Neural progenitor cell (in vitro differentiated cells): ENCODE measurements at regions not wholly inside any gene's neighbourhood (a gene's known extent, or its start where the extent isn't known, plus 50 kb on each side); places are given as distances from the start of the nearest gene placed in this dataset.

ENCODE experiments used
- DNase-seq: peaks from one replicate; pipeline ENCODE4 v3.0.0-alpha.2; 2016; ENCODE audit warnings: low spot score
- H2AFZ ChIP-seq: fragments of 200-600 bp; sonication (generic); replicated peaks from 2 replicates; pipeline ENCODE4 v1.6.1; 2016; ENCODE audit warnings: antibody characterized with exemption
- H3F3A ChIP-seq: fragments of 200-600 bp; sonication (generic); 2 replicates; pipeline ENCODE4 v1.6.1; 2016; ENCODE audit warnings: antibody characterized with exemption, low read depth
- H3K27ac ChIP-seq: fragments of 200-600 bp; sonication (generic); 2 replicates; pipeline ENCODE4 v1.5.1; 2016; ENCODE audit warnings: mild to moderate bottlenecking
- H3K27me3 ChIP-seq: fragments of 200-600 bp; sonication (generic); 2 replicates; pipeline ENCODE4 v1.6.1; 2016; ENCODE audit warnings: mild to moderate bottlenecking, moderate library complexity
- H3K36me3 ChIP-seq: fragments of 200-600 bp; sonication (generic); 2 replicates; pipeline ENCODE4 v1.5.1; 2016
- H3K4me1 ChIP-seq: fragments of 200-600 bp; sonication (generic); 2 replicates; pipeline ENCODE4 v1.6.1; 2016; ENCODE audit warnings: mixed run types
- H3K4me2 ChIP-seq: fragments of 200-600 bp; sonication (generic); 2 replicates; pipeline ENCODE4 v1.6.1; 2016
- H3K4me3 ChIP-seq: fragments of 200-600 bp; sonication (generic); 2 replicates; pipeline ENCODE4 v1.5.1; 2016
- H3K79me2 ChIP-seq: fragments of 200-600 bp; sonication (generic); 2 replicates; pipeline ENCODE4 v1.6.1; 2016; ENCODE audit warnings: low read depth
- H3K9ac ChIP-seq: fragments of 200-600 bp; sonication (generic); 2 replicates; pipeline ENCODE4 v1.6.1; 2016
- H3K9me3 ChIP-seq: fragments of 200-600 bp; sonication (generic); 2 replicates; pipeline ENCODE4 v1.5.1; 2016; ENCODE audit warnings: low read depth
- H4K20me1 ChIP-seq: fragments of 200-600 bp; sonication (generic); 2 replicates; pipeline ENCODE4 v1.6.1; 2016; ENCODE audit warnings: low read depth
- H3K27ac Mint-ChIP-seq: 3 replicates; pipeline ENCODE4 v1.8.0; 2021; ENCODE audit warnings: mixed read lengths
- H3K27me3 Mint-ChIP-seq: 2 replicates; pipeline ENCODE4 v1.8.0; 2022; ENCODE audit warnings: low read depth, mild to moderate bottlenecking, inconsistent platforms, moderate library complexity, mixed read lengths; ENCODE audit not compliant: insufficient read depth
- H3K36me3 Mint-ChIP-seq: 3 replicates; pipeline ENCODE4 v1.8.0; 2021; ENCODE audit warnings: mixed read lengths
- H3K4me1 Mint-ChIP-seq: 3 replicates; pipeline ENCODE4 v1.8.0; 2021; ENCODE audit warnings: mixed read lengths
- H3K4me3 Mint-ChIP-seq: 3 replicates; pipeline ENCODE4 v1.8.0; 2021; ENCODE audit warnings: mild to moderate bottlenecking, moderate library complexity, mixed read lengths
- H3K9me3 Mint-ChIP-seq: 3 replicates; pipeline ENCODE4 v1.8.0; 2020; ENCODE audit warnings: mixed read lengths
- EZH2 ChIP-seq: fragments of 200-600 bp; sonication (generic); IDR thresholded peaks from 2 replicates; pipeline ENCODE4 v1.6.1; 2017; ENCODE audit warnings: antibody characterized with exemption, mild to moderate bottlenecking, moderate library complexity
- EZH2phosphoT487 ChIP-seq: fragments of 200-600 bp; sonication (generic); IDR thresholded peaks from 2 replicates; pipeline ENCODE4 v1.6.1; 2017; ENCODE audit warnings: antibody characterized with exemption
- TF ChIP-seq, protein P1 (sequence below): fragments of 200-600 bp; sonication (generic); IDR thresholded peaks from 2 replicates; pipeline ENCODE4 v1.5.1; 2017; ENCODE audit warnings: antibody characterized with exemption, mild to moderate bottlenecking

DNA sequence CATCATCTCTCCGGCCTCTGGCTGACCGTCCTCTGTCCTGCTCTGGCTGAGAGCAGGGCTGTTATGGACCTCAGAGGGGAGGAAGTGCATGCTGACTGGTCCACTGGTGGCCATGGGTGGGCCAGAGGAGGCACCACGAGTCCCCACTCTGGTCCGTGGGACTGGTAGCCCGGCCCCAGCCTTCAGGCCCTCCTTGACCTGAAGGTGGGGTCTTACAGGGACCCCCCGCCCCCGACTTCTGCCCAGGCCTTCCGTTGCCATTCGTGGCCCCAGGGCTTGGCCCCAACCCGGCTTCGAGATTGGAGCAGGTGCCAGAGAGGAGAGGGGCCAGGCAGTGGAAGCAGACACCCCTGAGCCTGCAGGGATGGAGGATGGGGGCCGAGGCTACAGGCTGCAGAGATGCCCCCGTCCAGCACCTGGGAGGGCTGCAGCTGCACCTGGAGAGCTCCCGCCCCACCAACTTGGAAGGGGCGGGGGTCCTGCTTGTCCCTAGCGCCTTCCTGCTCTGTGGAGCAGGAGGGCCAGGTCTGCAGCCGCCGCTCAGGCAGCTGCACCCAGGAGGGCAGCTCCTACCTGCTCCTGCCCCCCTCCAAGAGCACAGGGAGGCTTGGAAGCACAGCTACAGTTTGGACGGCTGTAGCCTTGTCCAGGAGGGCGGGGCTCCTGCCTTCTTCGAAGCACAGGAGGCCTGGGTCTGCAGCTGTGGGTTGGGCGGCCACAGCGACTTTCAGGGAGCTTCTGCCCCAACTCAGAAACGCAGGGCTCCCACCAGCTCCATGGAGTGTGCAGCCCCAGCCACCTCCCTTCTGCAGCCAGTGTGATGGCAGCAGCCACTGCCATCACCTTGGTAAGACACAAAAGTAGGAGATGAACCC lies 142.5 kb downstream of the KLF13 start:
- Histone ChIP-seq H3K36me3 (no peaks in the 10 kb centered on the region), H3K4me3 (no peak overlapping the region), H3F3A (no peaks in the 10 kb centered on the region), H3K27me3 (no peaks in the 10 kb centered on the region), H3K9ac (no peak overlapping the region), H2AFZ (no peak overlapping the region), H3K4me2 (no peak overlapping the region), H3K27ac (no peak overlapping the region), H3K4me1 (no peaks in the 10 kb centered on the region), H3K79me2 (no peaks in the 10 kb centered on the region), H4K20me1 (no peaks in the 10 kb centered on the region), H3K9me3 (no peaks in the 10 kb centered on the region)
- no peaks in the 10 kb centered on the region for H3K9me3 Mint-ChIP-seq
- H3K27ac Mint-ChIP-seq: no peak overlapping the region
- H3K4me3 Mint-ChIP-seq: no peak overlapping the region
- TF ChIP-seq EZH2phosphoT487: no peak
- TF ChIP-seq EZH2: no peak
- TF ChIP-seq, protein P1, sequence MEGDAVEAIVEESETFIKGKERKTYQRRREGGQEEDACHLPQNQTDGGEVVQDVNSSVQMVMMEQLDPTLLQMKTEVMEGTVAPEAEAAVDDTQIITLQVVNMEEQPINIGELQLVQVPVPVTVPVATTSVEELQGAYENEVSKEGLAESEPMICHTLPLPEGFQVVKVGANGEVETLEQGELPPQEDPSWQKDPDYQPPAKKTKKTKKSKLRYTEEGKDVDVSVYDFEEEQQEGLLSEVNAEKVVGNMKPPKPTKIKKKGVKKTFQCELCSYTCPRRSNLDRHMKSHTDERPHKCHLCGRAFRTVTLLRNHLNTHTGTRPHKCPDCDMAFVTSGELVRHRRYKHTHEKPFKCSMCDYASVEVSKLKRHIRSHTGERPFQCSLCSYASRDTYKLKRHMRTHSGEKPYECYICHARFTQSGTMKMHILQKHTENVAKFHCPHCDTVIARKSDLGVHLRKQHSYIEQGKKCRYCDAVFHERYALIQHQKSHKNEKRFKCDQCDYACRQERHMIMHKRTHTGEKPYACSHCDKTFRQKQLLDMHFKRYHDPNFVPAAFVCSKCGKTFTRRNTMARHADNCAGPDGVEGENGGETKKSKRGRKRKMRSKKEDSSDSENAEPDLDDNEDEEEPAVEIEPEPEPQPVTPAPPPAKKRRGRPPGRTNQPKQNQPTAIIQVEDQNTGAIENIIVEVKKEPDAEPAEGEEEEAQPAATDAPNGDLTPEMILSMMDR: no peak
- peaks cover 17% of the 10 kb centered on the region for H3K4me1 Mint-ChIP-seq
- DNase-seq: no peak
- H3K36me3 Mint-ChIP-seq: no peaks in the 10 kb centered on the region
- peaks cover 8% of the 10 kb centered on the region for H3K27me3 Mint-ChIP-seq

DNA sequence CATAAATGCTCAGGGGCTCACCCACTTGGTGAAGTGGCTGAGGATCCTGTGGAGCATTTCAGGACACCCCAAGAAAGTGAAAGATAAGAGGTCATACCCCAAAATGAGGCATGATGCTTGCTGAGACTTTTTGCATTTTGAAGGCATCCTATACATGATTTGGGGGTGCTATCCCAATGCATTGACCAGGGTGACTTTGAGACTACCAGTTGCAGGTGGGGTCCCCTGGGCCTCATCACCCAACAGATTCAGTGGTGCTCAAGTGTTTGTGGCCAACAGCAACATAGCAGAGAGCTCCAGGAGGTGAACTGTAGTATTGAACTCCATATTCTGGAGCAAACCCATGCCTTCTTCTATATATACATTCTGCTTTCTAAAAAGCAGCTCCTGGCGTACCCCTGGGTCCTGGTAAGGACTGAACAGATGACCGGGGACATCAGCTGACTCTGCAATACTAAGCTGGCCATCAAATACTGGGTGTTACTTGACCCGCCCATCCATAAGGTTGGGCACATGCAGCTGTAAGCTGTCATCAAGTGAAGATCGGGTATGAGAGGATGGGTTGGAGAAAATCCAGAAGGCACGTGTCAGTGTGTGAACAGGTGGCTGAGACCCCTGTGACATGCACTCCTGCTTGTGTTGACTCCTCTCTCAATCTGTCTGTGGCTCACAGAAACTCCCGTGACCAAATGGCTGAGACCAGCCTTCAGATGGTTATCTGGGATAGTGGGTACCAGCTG lies 143.3 kb downstream of the KLF13 start:
- peaks cover 15% of the 10 kb centered on the region for H3K4me1 Mint-ChIP-seq
- TF ChIP-seq, protein P1: no peak
- TF ChIP-seq EZH2 (no peak), EZH2phosphoT487 (no peak)
- Histone ChIP-seq H3K27ac (no peak overlapping the region), H3K4me3 (no peak overlapping the region), H4K20me1 (no peaks in the 10 kb centered on the region), H3F3A (no peaks in the 10 kb centered on the region), H3K9ac (no peak overlapping the region), H3K36me3 (no peaks in the 10 kb centered on the region), H3K4me1 (no peaks in the 10 kb centered on the region), H2AFZ (no peak overlapping the region), H3K79me2 (no peaks in the 10 kb centered on the region), H3K4me2 (no peak overlapping the region), H3K9me3 (no peaks in the 10 kb centered on the region), H3K27me3 (no peaks in the 10 kb centered on the region)
- DNase-seq: no peak
- no peaks in the 10 kb centered on the region for H3K9me3 Mint-ChIP-seq
- H3K27me3 Mint-ChIP-seq: peaks cover 6% of the 10 kb centered on the region
- no peak overlapping the region for H3K27ac Mint-ChIP-seq
- H3K36me3 Mint-ChIP-seq: no peaks in the 10 kb centered on the region
- H3K4me3 Mint-ChIP-seq: peak overlapping the region; percentile 38

DNA sequence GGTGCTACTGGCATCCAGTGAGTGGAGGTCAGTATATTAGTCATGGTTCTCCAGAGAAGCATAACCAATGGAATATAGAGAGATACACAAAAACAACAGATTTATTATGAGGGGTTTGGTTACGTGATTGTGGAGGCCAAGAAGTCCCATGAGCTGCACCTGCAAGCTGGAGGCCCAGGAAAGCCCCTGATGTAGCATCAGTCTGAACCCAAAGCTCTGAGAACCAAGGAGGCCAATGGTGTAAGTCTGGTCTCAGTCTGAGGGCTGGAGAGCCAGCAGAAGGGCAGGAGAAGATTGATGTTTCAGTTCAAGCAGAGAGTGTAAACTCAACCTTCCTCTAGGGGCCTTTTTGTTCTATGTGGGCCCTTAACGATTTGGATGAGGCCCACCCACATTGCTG lies 144.1 kb downstream of the KLF13 start:
- Mint-ChIP-seq H3K4me1 (peaks cover 15% of the 10 kb centered on the region), H3K9me3 (no peaks in the 10 kb centered on the region)
- H3K4me2 ChIP-seq: no peak overlapping the region

More for the DNA sequence above, 144.1 kb downstream of the KLF13 start:
- DNase-seq: no peak
- Histone ChIP-seq H3K4me3 (no peak overlapping the region), H3K79me2 (no peaks in the 10 kb centered on the region), H3K36me3 (no peaks in the 10 kb centered on the region), H4K20me1 (no peaks in the 10 kb centered on the region), H3K4me1 (peaks cover 4% of the 10 kb centered on the region), H3F3A (no peaks in the 10 kb centered on the region), H3K9ac (no peak overlapping the region), H3K27me3 (no peaks in the 10 kb centered on the region), H3K9me3 (no peaks in the 10 kb centered on the region), H3K27ac (no peak overlapping the region), H2AFZ (no peak overlapping the region)
- Mint-ChIP-seq H3K27me3 (peaks cover 6% of the 10 kb centered on the region), H3K36me3 (no peaks in the 10 kb centered on the region), H3K4me3 (no peak overlapping the region), H3K27ac (no peak overlapping the region)
- no peak for TF ChIP-seq EZH2phosphoT487
- TF ChIP-seq EZH2: no peak
- TF ChIP-seq, protein P1: no peak
